Mesenchymal stem cell (in vitro differentiated cells and primary cell): ENCODE measurements at regions not wholly inside any gene's neighbourhood (a gene's known extent, or its start where the extent isn't known, plus 50 kb on each side); places are given as distances from the start of the nearest gene placed in this dataset.
A peak's percentile ranks its signal among the peaks of the same experiment; 100 is the strongest.

Source experiments
- DNase-seq: peaks from one replicate; pipeline ENCODE4 v3.0.0-alpha.2; 2013
- H2AFZ ChIP-seq: one replicate; pipeline ENCODE4 v1.6.1; 2013; ENCODE audit warnings: low read depth, mild to moderate bottlenecking, control low read depth, inconsistent platforms, low read length, moderate library complexity
- H2AK5ac ChIP-seq: 2 replicates; pipeline ENCODE4 v1.6.1; 2013; ENCODE audit warnings: low read length, moderate library complexity, mild to moderate bottlenecking, inconsistent platforms; ENCODE audit not compliant: severe bottlenecking
- H2BK120ac ChIP-seq: one replicate; pipeline ENCODE4 v1.6.1; 2013; ENCODE audit warnings: low read depth, mild to moderate bottlenecking, inconsistent platforms, low read length, moderate library complexity
- H2BK12ac ChIP-seq, 2 experiments: one replicate each; pipeline ENCODE4 v1.6.1; 2013; ENCODE audit warnings: inconsistent platforms in 2 of 2, low read length in 2 of 2, mild to moderate bottlenecking in 2 of 2, moderate library complexity in 2 of 2, control low read depth in 1 of 2
- H2BK15ac ChIP-seq: one replicate; pipeline ENCODE4 v1.6.1; 2013; ENCODE audit warnings: mild to moderate bottlenecking, low read depth, inconsistent platforms; ENCODE audit not compliant: poor library complexity, severe bottlenecking
- H2BK5ac ChIP-seq: 2 replicates; pipeline ENCODE4 v1.6.1; 2013; ENCODE audit warnings: low read depth, mild to moderate bottlenecking, low read length, control low read depth, inconsistent platforms; ENCODE audit not compliant: poor library complexity, severe bottlenecking
- H3K14ac ChIP-seq, 2 experiments: one replicate each; pipeline ENCODE4 v1.6.1; 2013; ENCODE audit warnings: inconsistent platforms in 2 of 2, low read length in 2 of 2, control low read depth in 1 of 2, mild to moderate bottlenecking in 1 of 2, moderate library complexity in 1 of 2
- H3K18ac ChIP-seq, 2 experiments: one replicate each; pipeline ENCODE4 v1.6.1; 2013; ENCODE audit warnings: inconsistent platforms in 2 of 2, low read length in 2 of 2, control low read depth in 1 of 2, low read depth in 1 of 2, mild to moderate bottlenecking in 1 of 2
- H3K23ac ChIP-seq, 2 experiments: one replicate each; pipeline ENCODE4 v1.6.1; 2013; ENCODE audit warnings: inconsistent platforms in 2 of 2, low read length in 2 of 2, mild to moderate bottlenecking in 2 of 2, moderate library complexity in 2 of 2, control low read depth in 1 of 2
- H3K27ac ChIP-seq: 2 replicates; pipeline ENCODE4 v1.5.1; 2013; ENCODE audit warnings: mild to moderate bottlenecking, moderate library complexity, low read length, control low read depth, inconsistent platforms; ENCODE audit not compliant: poor library complexity, severe bottlenecking
- H3K27me3 ChIP-seq, 2 experiments: 2 replicates each; pipeline versions ENCODE4 v1.6.1 to v1.7.0; 2013; ENCODE audit warnings: low read length in 2 of 2, mild to moderate bottlenecking in 2 of 2, moderate library complexity in 2 of 2, control low read depth in 1 of 2, inconsistent platforms in 1 of 2; ENCODE audit not compliant: control insufficient read depth in 1 of 2, insufficient read depth in 1 of 2
- H3K36me3 ChIP-seq, 2 experiments: 2 replicates each; pipeline versions ENCODE4 v1.6.1 to v1.7.0; 2013; ENCODE audit warnings: low read length in 2 of 2, control low read depth in 1 of 2, inconsistent platforms in 1 of 2, low read depth in 1 of 2, mild to moderate bottlenecking in 1 of 2; ENCODE audit not compliant: insufficient read depth in 2 of 2, control insufficient read depth in 1 of 2
- H3K4ac ChIP-seq, 2 experiments: one replicate each; pipeline ENCODE4 v1.6.1; 2013; ENCODE audit warnings: inconsistent platforms in 2 of 2, low read length in 2 of 2, mild to moderate bottlenecking in 2 of 2, moderate library complexity in 2 of 2, control low read depth in 1 of 2, low read depth in 1 of 2
- H3K4me1 ChIP-seq: 2 replicates; pipeline ENCODE4 v1.6.1; 2013; ENCODE audit warnings: low read depth, low read length, control low read depth; ENCODE audit not compliant: control insufficient read depth, insufficient read depth
- H3K4me2 ChIP-seq: 2 replicates; pipeline ENCODE4 v1.6.1; 2013; ENCODE audit warnings: low read length, mild to moderate bottlenecking, inconsistent platforms; ENCODE audit not compliant: poor library complexity, severe bottlenecking
- H3K4me3 ChIP-seq, 2 experiments: 2 replicates each; pipeline versions ENCODE4 v1.5.1 to v1.7.0; 2013; ENCODE audit warnings: low read length in 2 of 2, mild to moderate bottlenecking in 2 of 2, control low read depth in 1 of 2, low read depth in 1 of 2; ENCODE audit not compliant: insufficient read depth in 1 of 2
- H3K79me1 ChIP-seq: replicated peaks from 2 replicates; pipeline ENCODE4 v1.6.1; 2013; ENCODE audit warnings: mild to moderate bottlenecking, control low read depth, low read length, inconsistent platforms; ENCODE audit not compliant: poor library complexity, severe bottlenecking
- H3K9ac ChIP-seq: 2 replicates; pipeline ENCODE4 v1.7.0; 2013; ENCODE audit warnings: mild to moderate bottlenecking, low read length, moderate library complexity
- H3K9me3 ChIP-seq: 2 replicates; pipeline ENCODE4 v1.7.0; 2013; ENCODE audit warnings: mild to moderate bottlenecking, low read length; ENCODE audit not compliant: control insufficient read depth
- H4K8ac ChIP-seq: one replicate; pipeline ENCODE4 v1.6.1; 2013; ENCODE audit warnings: inconsistent platforms, mild to moderate bottlenecking, low read length, moderate library complexity
- H4K91ac ChIP-seq: one replicate; pipeline ENCODE4 v1.6.1; 2013; ENCODE audit warnings: mild to moderate bottlenecking, low read length, inconsistent platforms
- WGBS: methylation state at CpG from one replicate; pipeline ENCODE4 v1.1.7; 2013; ENCODE audit warnings: mixed read lengths; 5-methylcytosine and 5-hydroxymethylcytosine counted together

GRCh38 chr6:10184371-10185227, 230.3 kb downstream of the TFAP2A start:
- H4K91ac ChIP-seq = no peak overlapping the region
- no peak overlapping the region for H3K4me3 ChIP-seq
- no peak overlapping the region for H4K8ac ChIP-seq
- H2BK12ac ChIP-seq = no peak overlapping the region
- H3K4ac ChIP-seq = no peak overlapping the region
- no peaks in the 10 kb centered on the region for H3K79me1 ChIP-seq
- H3K4me1 ChIP-seq = peaks cover 1% of the 10 kb centered on the region
- no peaks in the 10 kb centered on the region for H3K36me3 ChIP-seq
- no peak overlapping the region for H3K27ac ChIP-seq
- H3K23ac ChIP-seq = no peak overlapping the region
- no peaks in the 10 kb centered on the region for H3K9me3 ChIP-seq
- no peak overlapping the region for H3K9ac ChIP-seq
- H3K4me2 ChIP-seq = no peak overlapping the region
- H3K27me3 ChIP-seq = no peaks in the 10 kb centered on the region
- no peak overlapping the region for H3K14ac ChIP-seq
- H2BK15ac ChIP-seq = no peak overlapping the region
- 50% methylated on average over 3 of the region's 4 CpGs for WGBS
- no peak overlapping the region for H2BK5ac ChIP-seq
- no peak overlapping the region for H2BK120ac ChIP-seq
- DNase-seq = no peak
- no peak overlapping the region for H3K18ac ChIP-seq
- no peak overlapping the region for H2AK5ac ChIP-seq
- H2AFZ ChIP-seq = peak overlapping the region; percentile 27

DNA sequence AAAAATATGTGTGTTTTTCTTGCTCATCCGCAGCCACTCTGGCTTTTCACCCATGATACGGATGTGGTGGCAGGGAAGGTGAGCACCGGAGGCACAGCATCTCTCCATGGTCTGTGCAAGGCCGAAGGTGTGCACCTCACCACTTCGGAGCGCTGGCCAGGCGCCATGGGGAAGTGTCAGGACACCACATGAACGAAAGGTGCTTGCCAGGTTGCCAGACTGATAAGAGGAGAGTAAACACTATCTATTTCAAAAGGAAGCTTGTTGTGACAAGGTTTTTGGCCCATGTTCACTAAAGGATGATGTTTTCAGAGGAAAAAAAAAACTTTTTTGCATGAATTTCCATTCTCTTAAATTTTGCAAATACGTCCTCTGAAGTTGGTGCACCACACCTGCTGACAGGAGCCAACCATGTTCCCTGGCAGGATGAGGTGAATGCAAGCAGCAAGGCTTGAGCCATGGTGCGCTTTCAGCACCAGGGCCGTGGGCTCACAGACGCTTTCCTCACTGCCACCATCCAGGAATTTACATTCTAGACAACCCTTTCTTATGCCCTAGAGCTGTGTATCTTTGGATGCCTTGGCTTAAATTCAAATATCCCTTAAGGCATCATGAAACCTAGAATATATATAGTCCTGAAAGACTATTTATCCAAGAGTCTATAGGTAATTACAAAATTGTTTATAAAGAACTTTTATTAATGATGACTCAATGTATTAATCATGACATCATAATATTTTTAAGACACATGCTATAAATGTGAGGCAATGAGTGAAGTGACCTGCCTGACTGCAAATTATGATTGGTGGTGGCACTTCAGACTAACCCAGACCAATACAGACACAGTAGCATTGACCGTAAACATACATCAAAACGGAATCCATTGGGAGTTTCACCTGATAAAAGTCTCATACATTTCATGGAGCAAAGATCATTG, 234.5 kb downstream of the TFAP2A start:
- Histone ChIP-seq H3K4ac (no peak overlapping the region), H2BK15ac (no peak overlapping the region)
- WGBS = 90% methylated on average over 14 of the region's 14 CpGs

GRCh38 chr6:10177704-10178103, 237.2 kb downstream of the TFAP2A start:
- H3K23ac ChIP-seq = no peak overlapping the region
- H3K79me1 ChIP-seq = no peaks in the 10 kb centered on the region
- no peak for DNase-seq
- no peak overlapping the region for H3K4ac ChIP-seq
- H2BK12ac ChIP-seq = no peak overlapping the region
- no peak overlapping the region for H3K14ac ChIP-seq
- no peak overlapping the region for H3K4me3 ChIP-seq
- H3K9ac ChIP-seq = no peak overlapping the region
- H3K36me3 ChIP-seq = no peaks in the 10 kb centered on the region
- no peak overlapping the region for H2BK120ac ChIP-seq
- H3K27ac ChIP-seq = no peak overlapping the region
- H3K27me3 ChIP-seq = no peaks in the 10 kb centered on the region
- no peak overlapping the region for H2BK15ac ChIP-seq
- H4K8ac ChIP-seq = no peak overlapping the region
- H3K4me1 ChIP-seq = peaks cover 1% of the 10 kb centered on the region
- no peak overlapping the region for H3K4me2 ChIP-seq
- H2AFZ ChIP-seq = no peak overlapping the region
- no peak overlapping the region for H2BK5ac ChIP-seq
- H2AK5ac ChIP-seq = no peak overlapping the region
- H3K18ac ChIP-seq = no peak overlapping the region
- no peaks in the 10 kb centered on the region for H3K9me3 ChIP-seq
- no peak overlapping the region for H4K91ac ChIP-seq

More for the DNA sequence above, 234.5 kb downstream of the TFAP2A start:
- no peaks in the 10 kb centered on the region for H3K9me3 ChIP-seq
- H3K23ac ChIP-seq = no peak overlapping the region
- H3K18ac ChIP-seq = no peak overlapping the region
- H3K27me3 ChIP-seq = no peaks in the 10 kb centered on the region
- H3K36me3 ChIP-seq = no peaks in the 10 kb centered on the region
- no peak overlapping the region for H2BK5ac ChIP-seq
- no peak overlapping the region for H2BK120ac ChIP-seq
- no peak overlapping the region for H3K14ac ChIP-seq
- H4K8ac ChIP-seq = no peak overlapping the region
- H4K91ac ChIP-seq = no peak overlapping the region
- H3K4me2 ChIP-seq = no peak overlapping the region
- H3K79me1 ChIP-seq = no peaks in the 10 kb centered on the region
- no peak for DNase-seq
- no peak overlapping the region for H2BK12ac ChIP-seq
- peaks cover 1% of the 10 kb centered on the region for H3K4me1 ChIP-seq
- no peak overlapping the region for H3K9ac ChIP-seq
- no peak overlapping the region for H2AFZ ChIP-seq
- no peak overlapping the region for H3K27ac ChIP-seq
- no peak overlapping the region for H3K4me3 ChIP-seq
- no peak overlapping the region for H2AK5ac ChIP-seq

- no peaks in the 10 kb centered on the region for H3K36me3 ChIP-seq
- no peak overlapping the region for H3K23ac ChIP-seq
- H3K18ac ChIP-seq = no peak overlapping the region
- no peak overlapping the region for H3K4ac ChIP-seq
- no peak overlapping the region for H3K4me2 ChIP-seq
- no peak overlapping the region for H3K4me3 ChIP-seq
- DNase-seq = no peak
- no peak overlapping the region for H2AK5ac ChIP-seq
- H3K14ac ChIP-seq = no peak overlapping the region
- H4K91ac ChIP-seq = no peak overlapping the region
- no peaks in the 10 kb centered on the region for H3K27me3 ChIP-seq
- H3K79me1 ChIP-seq = no peaks in the 10 kb centered on the region
- no peak overlapping the region for H2BK5ac ChIP-seq
- no peak overlapping the region for H2BK120ac ChIP-seq
- no peak overlapping the region for H4K8ac ChIP-seq
- peaks cover 4% of the 10 kb centered on the region for H3K9me3 ChIP-seq
- peaks cover under 1% of the 10 kb centered on the region for H3K4me1 ChIP-seq
- H2BK12ac ChIP-seq = no peak overlapping the region
- no peak overlapping the region for H2AFZ ChIP-seq
- no peak overlapping the region for H3K9ac ChIP-seq
- no peak overlapping the region for H3K27ac ChIP-seq
- H2BK15ac ChIP-seq = no peak overlapping the region
Observed at GRCh38 chr6:10175362-10175761, 239.5 kb downstream of the TFAP2A start.
